Testis (tissue), 2 donors: ENCODE measurements at regions not wholly inside any gene's neighbourhood (a gene's known extent, or its start where the extent isn't known, plus 50 kb on each side); places are given as distances from the start of the nearest gene placed in this dataset.

Experiments used
- CTCF ChIP-seq, 3 experiments: fragments of 450-650 bp in 2 of 3; fragments of 200-600 bp in 1 of 3; sonication (generic) in 1 of 3; IDR thresholded peaks; one replicate each; pipeline ENCODE4 v1.5.1; 2016 to 2019; ENCODE audit warnings: antibody characterized with exemption in 3 of 3, mild to moderate bottlenecking in 2 of 3, moderate library complexity in 1 of 3
- POLR2A ChIP-seq: fragments of 450-650 bp; IDR thresholded peaks from one replicate; pipeline ENCODE4 v1.6.1; 2017; ENCODE audit warnings: antibody characterized with exemption, mild to moderate bottlenecking, moderate library complexity

- TF ChIP-seq CTCF (IDR thresholded peaks at IDR 0.05): no peak
- no peak for TF ChIP-seq POLR2A
Observed at GRCh38 chr2:118490330-118490729, 357.1 kb downstream of the EN1 start.
